ENCODE measurements at regions not wholly inside any gene's neighbourhood (a gene's known extent, or its start where the extent isn't known, plus 50 kb on each side); places are given as distances from the start of the nearest gene placed in this dataset.

DNA sequence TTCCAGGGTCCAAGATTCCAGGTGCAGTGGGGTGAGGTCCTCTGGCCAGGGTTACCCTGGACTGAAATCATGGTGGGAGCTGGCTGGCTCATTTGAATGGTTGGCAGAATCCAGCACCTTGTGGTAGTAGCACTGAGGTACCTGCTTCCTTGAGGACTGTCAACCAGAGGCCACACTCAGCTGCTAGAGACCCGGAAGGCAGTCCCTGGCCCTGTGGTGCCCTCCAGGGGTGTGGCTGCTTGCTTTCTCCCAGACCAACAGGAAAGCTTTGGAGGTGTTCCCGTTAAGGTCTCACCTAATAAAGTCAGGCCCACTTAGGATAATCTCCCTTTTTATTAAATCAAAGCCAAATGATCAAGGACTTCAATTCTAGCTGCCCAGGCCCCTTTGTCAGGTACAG, 107.7 kb upstream of the GDF10 start:
- Mint-ChIP-seq H3K9me3 (ENCODE audit: low read depth) (no peaks in the 10 kb centered on the region), H3K4me1 (no peaks in the 10 kb centered on the region), H3K4me3 (no peak overlapping the region), H3K36me3 (no peaks in the 10 kb centered on the region), H3K27me3 (no peaks in the 10 kb centered on the region), H3K27ac (no peak overlapping the region)
- DNase-seq (no peak), ATAC-seq (no peak)
- CTCF ChIA-PET: no interaction called here

DNA sequence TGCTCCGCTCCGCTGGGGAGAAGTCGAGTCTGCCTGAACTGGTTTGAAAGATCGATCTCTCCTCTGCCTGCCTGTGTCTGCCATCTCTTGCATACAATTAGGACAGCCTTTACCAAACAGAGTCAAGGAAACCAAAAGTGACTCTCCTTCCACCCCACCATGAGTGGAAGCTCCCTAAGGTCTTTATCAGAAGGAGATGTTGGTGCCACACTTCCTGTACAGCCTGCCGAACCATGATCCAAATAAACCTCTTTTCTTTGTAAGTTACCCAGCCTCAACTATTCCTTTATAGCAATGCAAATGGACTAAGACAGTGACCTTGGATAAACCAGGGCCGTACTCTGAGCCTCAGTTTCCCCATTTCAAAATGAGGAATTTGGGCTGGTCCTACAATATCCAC, 106.3 kb upstream of the GDF10 start:
- Mint-ChIP-seq H3K4me1 (no peaks in the 10 kb centered on the region), H3K27ac (no peak overlapping the region), H3K9me3 (ENCODE audit: low read depth) (no peaks in the 10 kb centered on the region), H3K36me3 (no peaks in the 10 kb centered on the region), H3K4me3 (no peak overlapping the region), H3K27me3 (no peaks in the 10 kb centered on the region)
- DNase-seq: no peak
- CTCF ChIA-PET: no interaction called here
- no peak for ATAC-seq

DNA sequence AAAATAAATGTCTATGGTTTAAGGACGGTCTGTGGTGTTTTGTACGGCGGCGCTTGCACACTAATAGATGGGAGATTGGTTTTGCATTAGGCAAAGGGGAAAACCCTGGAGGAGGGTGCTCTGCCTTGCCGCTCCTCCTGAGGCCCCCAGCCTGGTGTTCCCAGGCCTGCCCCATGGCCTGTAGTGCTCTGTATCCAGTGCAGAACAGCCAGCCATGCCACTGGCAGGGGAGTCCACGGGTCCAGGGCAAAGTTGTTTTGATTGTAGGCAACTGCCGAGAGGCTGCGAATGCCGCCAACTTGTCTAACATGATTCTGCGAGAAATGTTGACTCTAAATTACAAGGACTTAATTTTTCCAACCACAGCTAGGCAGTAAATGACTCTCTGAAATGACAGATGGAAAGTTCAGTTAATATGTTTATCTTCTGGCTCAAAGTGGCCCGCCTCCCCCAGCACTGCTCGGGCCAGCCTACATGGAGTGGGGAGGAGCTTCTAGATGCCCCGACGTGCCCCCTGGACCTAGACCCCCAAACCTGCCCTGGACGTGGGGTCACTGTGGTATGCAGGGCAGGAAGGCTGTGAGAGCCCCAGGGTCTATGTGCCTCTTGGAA, 104.6 kb upstream of the GDF10 start:
- CTCF ChIA-PET: no interaction called here
- ATAC-seq (peak; percentile 30), DNase-seq (no peak)
- H3K4me3 Mint-ChIP-seq: no peak overlapping the region
- no peaks in the 10 kb centered on the region for H3K36me3 Mint-ChIP-seq
- no peaks in the 10 kb centered on the region for H3K9me3 Mint-ChIP-seq (ENCODE audit: low read depth)
- no peaks in the 10 kb centered on the region for H3K27me3 Mint-ChIP-seq
- H3K27ac Mint-ChIP-seq: no peak overlapping the region
- H3K4me1 Mint-ChIP-seq: no peaks in the 10 kb centered on the region

DNA sequence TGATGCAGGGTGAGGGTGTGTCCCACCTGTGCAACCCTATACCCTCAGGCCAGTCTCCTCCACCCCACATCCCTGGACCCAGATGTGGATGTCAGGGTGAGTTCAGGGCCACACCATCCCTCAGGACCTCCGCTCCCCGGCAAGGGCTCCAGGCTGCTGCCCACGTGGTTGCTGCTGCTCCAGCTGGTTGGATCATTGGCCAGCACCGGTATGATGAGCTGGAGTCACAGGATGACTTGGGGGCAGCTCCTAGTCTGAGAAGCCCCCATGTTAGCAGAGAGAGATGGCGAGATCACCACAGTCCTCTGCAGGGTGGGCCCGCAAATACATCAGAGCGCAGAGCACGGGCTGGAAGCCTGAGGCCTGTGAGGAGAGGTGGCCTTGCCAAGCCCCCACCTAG, 103.3 kb upstream of the GDF10 start:
- CTCF ChIA-PET: no interaction called here
- Mint-ChIP-seq H3K27me3 (no peaks in the 10 kb centered on the region), H3K27ac (no peak overlapping the region), H3K36me3 (no peaks in the 10 kb centered on the region), H3K4me3 (no peak overlapping the region), H3K4me1 (no peaks in the 10 kb centered on the region), H3K9me3 (ENCODE audit: low read depth) (no peaks in the 10 kb centered on the region)
- ATAC-seq (no peak), DNase-seq (no peak)

DNA sequence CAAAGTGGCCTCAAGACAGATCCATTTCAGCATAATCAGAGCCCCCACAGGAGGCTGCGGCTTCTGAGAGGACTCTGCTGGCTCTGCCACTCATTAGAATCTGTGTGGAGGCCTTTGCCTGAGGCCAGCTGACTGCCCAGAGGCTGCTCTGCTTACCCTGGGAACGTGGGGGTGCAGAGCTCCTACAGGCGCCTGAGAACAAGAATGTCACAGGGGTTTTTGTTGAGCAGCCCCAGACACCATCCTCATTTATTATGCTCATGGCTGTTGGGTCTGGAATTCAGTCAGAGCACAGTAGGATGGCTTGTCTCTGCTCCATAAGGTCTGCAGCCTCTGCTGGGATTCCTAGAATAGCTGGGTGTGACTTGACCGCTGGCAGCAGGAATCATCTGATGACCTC, 101.8 kb upstream of the GDF10 start:
- DNase-seq (no peak), ATAC-seq (no peak)
- H3K9me3 Mint-ChIP-seq (ENCODE audit: low read depth): no peaks in the 10 kb centered on the region
- no peak overlapping the region for H3K4me3 Mint-ChIP-seq
- no peaks in the 10 kb centered on the region for H3K36me3 Mint-ChIP-seq
- CTCF ChIA-PET: no interaction called here
- no peaks in the 10 kb centered on the region for H3K4me1 Mint-ChIP-seq
- H3K27ac Mint-ChIP-seq: no peak overlapping the region
- no peaks in the 10 kb centered on the region for H3K27me3 Mint-ChIP-seq

DNA sequence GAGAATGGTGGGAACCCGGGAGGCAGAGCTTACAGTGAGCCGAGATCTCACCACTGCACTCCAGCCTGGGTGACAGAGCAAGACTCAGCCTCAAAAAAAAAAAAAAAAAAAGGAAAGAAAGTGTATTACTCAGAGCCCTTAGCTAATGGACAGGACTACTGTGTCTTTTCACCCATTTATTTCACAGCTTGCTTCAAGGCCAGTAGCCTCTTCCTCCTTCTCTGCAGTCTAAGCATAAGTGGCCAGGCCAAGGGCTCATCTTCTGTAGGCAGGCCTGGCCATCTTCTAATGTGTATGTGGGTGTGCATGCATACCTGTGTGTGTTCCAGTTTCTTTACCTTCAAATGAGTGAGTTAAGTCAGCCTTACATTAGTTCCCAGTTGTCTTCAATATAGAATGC, 94.8 kb upstream of the GDF10 start:
- CTCF ChIA-PET: interaction anchor here (1.2 kb wide), 1 partner anchor 107 kb away, joined by 4 read pairs; no protein-coding TSS in a partner anchor
- ATAC-seq (no peak), DNase-seq (no peak)
- no peaks in the 10 kb centered on the region for H3K9me3 Mint-ChIP-seq (ENCODE audit: low read depth)
- no peaks in the 10 kb centered on the region for H3K27me3 Mint-ChIP-seq
- H3K27ac Mint-ChIP-seq: no peak overlapping the region
- no peaks in the 10 kb centered on the region for H3K36me3 Mint-ChIP-seq
- H3K4me3 Mint-ChIP-seq: no peak overlapping the region
- H3K4me1 Mint-ChIP-seq: peaks cover 20% of the 10 kb centered on the region

DNA sequence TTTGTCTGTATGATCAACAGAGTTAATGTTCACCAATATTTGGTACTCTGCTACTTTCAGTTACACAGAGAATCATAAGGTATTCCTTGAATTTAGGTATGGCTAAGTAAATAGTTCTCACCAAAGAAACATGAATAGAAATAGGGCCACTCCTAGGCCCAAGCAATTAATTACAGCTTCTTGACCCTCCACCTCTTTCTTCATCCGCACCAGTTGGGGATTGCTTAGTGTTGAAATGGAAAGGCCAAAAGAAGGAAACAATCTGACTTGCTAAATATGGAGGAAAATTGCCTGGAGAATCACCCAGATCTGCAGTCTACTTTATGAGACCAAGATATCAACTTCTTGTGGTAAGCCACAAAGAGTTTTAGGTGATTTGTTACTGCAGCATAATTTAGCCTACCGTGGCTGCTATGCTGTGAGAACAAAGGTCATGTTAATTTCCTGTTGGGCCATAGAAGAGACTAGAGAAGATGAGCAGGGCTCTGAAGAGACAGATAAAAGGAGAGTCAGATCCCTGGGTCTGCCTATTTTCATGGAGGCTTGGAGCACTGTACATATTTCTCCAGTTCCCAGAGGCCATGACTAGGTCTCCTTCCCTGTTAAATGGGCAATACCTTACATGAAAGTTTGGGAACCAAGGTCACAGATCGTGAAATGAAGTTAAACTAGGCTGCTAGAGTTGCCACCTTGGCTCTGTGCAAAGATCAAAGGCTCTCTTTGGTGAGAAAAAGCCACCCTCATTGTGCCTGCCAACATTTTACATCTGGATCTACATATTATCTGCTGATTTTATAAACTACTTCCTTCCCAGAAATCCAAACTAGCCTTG, 93.3 kb upstream of the GDF10 start:
- Mint-ChIP-seq H3K4me1 (peaks cover 20% of the 10 kb centered on the region), H3K9me3 (ENCODE audit: low read depth) (no peaks in the 10 kb centered on the region), H3K27me3 (no peaks in the 10 kb centered on the region), H3K27ac (no peak overlapping the region), H3K4me3 (no peak overlapping the region), H3K36me3 (no peaks in the 10 kb centered on the region)
- ATAC-seq: peak; percentile 33
- CTCF ChIA-PET: interaction anchor here (0.7 to 1.2 kb wide), 2 partner anchors 105 to 159 kb away, joined by 3 to 4 read pairs; no protein-coding TSS in a partner anchor
- no peak for DNase-seq

DNA sequence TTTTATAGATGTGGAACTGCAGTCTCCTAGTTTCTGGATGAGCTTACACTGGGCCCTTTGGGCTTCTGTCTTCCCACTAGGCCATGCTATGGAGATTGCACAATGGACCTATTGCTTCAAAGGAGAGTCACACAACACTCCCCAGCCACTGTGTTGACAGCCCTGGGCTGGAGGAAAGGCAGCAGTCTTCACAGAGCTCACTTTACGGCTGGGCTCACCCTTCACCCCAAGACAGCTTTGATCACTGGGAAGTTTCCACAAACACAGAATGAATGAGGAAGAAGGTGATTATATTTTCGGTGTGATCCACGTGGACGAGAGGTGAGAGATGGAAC, 92.7 kb upstream of the GDF10 start:
- Mint-ChIP-seq H3K4me1 (peaks cover 20% of the 10 kb centered on the region), H3K27ac (no peak overlapping the region), H3K27me3 (no peaks in the 10 kb centered on the region), H3K36me3 (no peaks in the 10 kb centered on the region), H3K9me3 (ENCODE audit: low read depth) (no peaks in the 10 kb centered on the region), H3K4me3 (no peak overlapping the region)
- CTCF ChIA-PET: interaction anchor here (0.7 to 1.3 kb wide), 2 partner anchors 10 to 159 kb away, joined by 3 read pairs; no protein-coding TSS in a partner anchor
- DNase-seq: no peak
- ATAC-seq: no peak

DNA sequence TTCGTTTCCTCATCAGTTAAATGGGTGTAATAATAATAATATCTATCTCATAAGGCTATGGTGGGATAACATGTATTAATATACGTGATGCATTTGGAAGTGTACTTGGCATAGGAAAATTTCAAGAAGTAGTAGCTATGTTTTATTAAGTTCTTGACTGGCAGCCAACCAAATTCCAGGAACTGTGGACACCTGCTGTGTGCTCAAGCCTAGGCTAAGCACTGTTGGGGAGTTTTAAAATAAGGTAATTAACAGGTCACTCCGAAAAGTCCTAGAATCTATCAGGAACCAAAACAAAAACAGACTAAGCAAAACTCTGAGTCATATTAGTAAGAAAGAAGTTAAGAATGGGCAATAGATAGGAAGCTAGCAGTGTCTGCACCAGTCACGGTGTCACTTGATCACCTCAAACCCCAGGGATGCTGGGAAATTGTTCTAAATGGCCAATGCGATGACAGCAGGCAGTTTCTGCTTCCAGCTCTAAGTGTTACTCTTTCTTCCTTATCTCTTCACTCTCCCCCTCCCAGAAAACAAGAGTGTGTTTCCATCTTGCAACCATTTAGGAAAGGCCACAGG, 92.0 kb upstream of the GDF10 start:
- CTCF ChIA-PET: interaction anchor here (1.3 kb wide), 1 partner anchor 9 kb away, joined by 3 read pairs; no protein-coding TSS in a partner anchor
- DNase-seq: no peak
- Mint-ChIP-seq H3K4me1 (peaks cover 20% of the 10 kb centered on the region), H3K27ac (no peak overlapping the region), H3K9me3 (ENCODE audit: low read depth) (no peaks in the 10 kb centered on the region), H3K27me3 (no peaks in the 10 kb centered on the region), H3K4me3 (no peak overlapping the region), H3K36me3 (peaks cover 1% of the 10 kb centered on the region)
- ATAC-seq: no peak

DNA sequence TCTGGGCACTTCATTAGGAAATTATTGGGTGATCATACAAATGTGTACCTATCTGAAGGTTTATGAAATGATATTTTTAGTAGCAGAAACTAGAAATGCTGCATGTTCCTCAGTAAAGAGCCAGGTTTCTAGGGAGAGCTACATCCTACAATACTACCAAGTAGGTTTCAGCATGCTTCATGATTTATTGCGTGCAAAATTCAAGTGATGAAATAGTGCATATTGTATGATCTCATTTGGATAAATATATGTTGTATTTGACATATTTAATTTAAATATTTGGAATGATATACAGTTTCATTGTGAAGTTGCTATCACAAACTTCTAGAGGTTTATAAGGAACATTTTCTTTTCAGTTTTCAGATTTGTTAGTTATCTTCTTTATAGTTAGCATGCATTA, 90.5 kb upstream of the GDF10 start:
- no peak for ATAC-seq
- Mint-ChIP-seq H3K36me3 (peaks cover 1% of the 10 kb centered on the region), H3K27me3 (no peaks in the 10 kb centered on the region), H3K4me1 (peaks cover 20% of the 10 kb centered on the region), H3K4me3 (no peak overlapping the region), H3K27ac (no peak overlapping the region), H3K9me3 (ENCODE audit: low read depth) (no peaks in the 10 kb centered on the region)
- DNase-seq: no peak
- CTCF ChIA-PET: no interaction called here

DNA sequence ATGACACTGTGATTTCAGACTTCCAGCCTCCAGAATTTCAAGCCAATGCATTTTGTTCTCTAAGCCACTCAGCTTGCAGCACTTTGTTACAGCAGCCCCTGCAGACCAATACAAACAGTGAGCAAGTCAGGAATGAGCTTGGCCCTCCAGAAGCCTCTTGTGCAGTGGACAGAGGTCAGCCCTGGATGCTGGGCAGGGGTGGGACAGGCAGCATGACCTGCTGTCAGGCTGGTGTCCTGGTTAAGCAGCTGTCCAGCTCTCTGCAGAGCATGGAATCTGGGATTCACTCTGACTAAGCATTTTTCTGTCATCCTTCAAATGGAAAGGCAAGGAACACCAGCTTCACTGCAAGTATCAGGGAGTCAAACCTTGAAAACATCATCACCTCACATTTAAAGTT, 85.5 kb upstream of the GDF10 start:
- H3K4me3 Mint-ChIP-seq: no peak overlapping the region
- H3K4me1 Mint-ChIP-seq: peaks cover 10% of the 10 kb centered on the region
- CTCF ChIA-PET: interaction anchor here (1.7 kb wide), 2 partner anchors 97 to 165 kb away, joined by 3 to 4 read pairs; no protein-coding TSS in a partner anchor
- H3K27ac Mint-ChIP-seq: no peak overlapping the region
- no peak for ATAC-seq
- no peaks in the 10 kb centered on the region for H3K27me3 Mint-ChIP-seq
- H3K9me3 Mint-ChIP-seq (ENCODE audit: low read depth): no peaks in the 10 kb centered on the region
- no peak for DNase-seq
- peaks cover 1% of the 10 kb centered on the region for H3K36me3 Mint-ChIP-seq

DNA sequence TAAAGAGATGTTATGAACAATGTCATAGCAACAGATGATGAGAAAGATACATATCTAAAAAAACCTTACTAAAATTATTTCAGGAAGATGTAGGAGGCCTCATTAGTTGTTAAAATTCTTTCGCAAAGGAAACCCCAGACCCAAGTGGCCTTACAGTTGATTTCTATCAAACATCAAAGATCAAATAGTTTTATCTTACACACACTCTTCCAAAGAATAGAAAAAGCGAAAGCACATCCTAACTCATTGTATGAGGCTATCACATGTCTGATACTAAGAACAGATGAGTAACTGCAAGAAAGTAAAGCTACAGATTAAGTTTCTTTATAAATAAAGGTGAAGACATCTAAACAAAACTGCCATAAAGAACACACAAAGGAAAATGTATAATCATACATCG, 82.9 kb upstream of the GDF10 start:
- H3K4me1 Mint-ChIP-seq: peaks cover 10% of the 10 kb centered on the region
- no peaks in the 10 kb centered on the region for H3K9me3 Mint-ChIP-seq (ENCODE audit: low read depth)
- H3K36me3 Mint-ChIP-seq: peaks cover 1% of the 10 kb centered on the region
- CTCF ChIA-PET: interaction anchor here (1.6 kb wide), 1 partner anchor 9 kb away, joined by 3 read pairs; no protein-coding TSS in a partner anchor
- H3K27ac Mint-ChIP-seq: no peak overlapping the region
- H3K27me3 Mint-ChIP-seq: no peaks in the 10 kb centered on the region
- H3K4me3 Mint-ChIP-seq: no peak overlapping the region
- no peak for ATAC-seq
- no peak for DNase-seq

DNA sequence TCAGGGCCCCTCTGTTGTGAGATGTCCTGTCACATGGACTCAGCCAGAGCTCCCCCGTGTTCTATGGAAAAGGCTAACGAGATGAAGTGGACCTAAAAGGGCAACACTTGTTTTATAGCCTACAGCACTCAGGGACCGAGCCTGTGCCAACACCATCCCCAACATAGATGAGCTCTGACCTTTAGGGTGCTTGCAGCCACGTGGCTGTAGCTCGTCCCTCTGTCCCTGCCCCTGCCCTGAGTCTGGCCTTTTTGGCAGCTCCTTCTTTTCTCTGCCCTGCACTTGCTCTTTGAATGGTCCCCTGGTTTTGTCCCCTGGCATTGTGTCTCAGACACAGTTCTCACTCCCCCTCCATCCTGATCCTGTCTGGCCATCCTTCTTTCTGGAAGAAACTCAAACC, 81.2 kb upstream of the GDF10 start:
- Mint-ChIP-seq H3K9me3 (ENCODE audit: low read depth) (no peaks in the 10 kb centered on the region), H3K4me1 (peaks cover 10% of the 10 kb centered on the region), H3K4me3 (no peak overlapping the region), H3K27me3 (no peaks in the 10 kb centered on the region), H3K27ac (no peak overlapping the region), H3K36me3 (no peaks in the 10 kb centered on the region)
- CTCF ChIA-PET: no interaction called here
- ATAC-seq (no peak), DNase-seq (no peak)

DNA sequence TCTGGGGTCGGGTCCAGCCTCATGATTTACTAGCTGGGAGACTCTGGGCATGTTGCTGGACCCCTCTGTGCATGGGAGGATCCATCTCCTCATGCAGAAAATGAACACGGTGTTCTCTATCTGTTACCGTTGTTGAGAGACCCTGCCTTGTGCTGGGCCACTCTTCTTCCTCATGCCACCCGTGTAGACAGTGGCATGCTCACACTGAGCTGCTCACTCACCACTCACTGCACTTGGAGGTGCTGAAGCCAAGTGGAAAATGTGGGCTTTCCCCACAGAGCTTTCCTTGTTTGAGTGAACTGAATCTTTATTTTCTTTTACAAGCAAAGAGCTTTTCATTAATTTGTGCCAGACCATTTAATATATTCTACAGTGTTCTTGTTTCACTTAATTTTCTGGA, 77.5 kb upstream of the GDF10 start:
- Mint-ChIP-seq H3K4me3 (no peak overlapping the region), H3K36me3 (no peaks in the 10 kb centered on the region), H3K27ac (no peak overlapping the region), H3K4me1 (peaks cover 2% of the 10 kb centered on the region), H3K27me3 (no peaks in the 10 kb centered on the region), H3K9me3 (ENCODE audit: low read depth) (no peaks in the 10 kb centered on the region)
- DNase-seq: no peak
- CTCF ChIA-PET: no interaction called here
- ATAC-seq: no peak
